OCI-LY7 (cell line): ENCODE measurements at regions not wholly inside any gene's neighbourhood (a gene's known extent, or its start where the extent isn't known, plus 50 kb on each side); places are given as distances from the start of the nearest gene placed in this dataset.

Experiments used
- BruUV-seq: library from RNA; stranded (reverse); fragments of 400-500 nt; replicated peaks from 2 replicates; lab custom pipeline; 2021; lab: Mats Ljungman, UMichigan
- CTCF ChIA-PET: fragments of 300-600 bp; sonication (Branson Sonifier 250); formaldehyde crosslinking; loops from one replicate; lab custom pipeline; 2022; ENCODE audit warnings: antibody characterized with exemption; ENCODE audit not compliant: unreplicated experiment; lab: Charles Lee
- POLR2A ChIA-PET: fragments of 300-600 bp; sonication (Branson Sonifier 250); formaldehyde crosslinking; loops from one replicate; lab custom pipeline; 2022; ENCODE audit warnings: antibody characterized with exemption; lab: Charles Lee
- DNase-seq: peaks from one replicate; pipeline ENCODE4 v3.0.0-alpha.2; 2015; ENCODE audit warnings: low spot score
- H2AFZ ChIP-seq: fragments of 200-600 bp; sonication (generic), shearing (Covaris generic); 2 replicates; pipeline ENCODE4 v1.6.1; 2014; ENCODE audit warnings: mild to moderate bottlenecking, antibody characterized with exemption, low read length, moderate library complexity
- H3K27ac ChIP-seq: fragments of 200-600 bp; sonication (generic); 2 replicates; pipeline ENCODE4 v1.5.1; 2014; ENCODE audit warnings: mixed run types, low read depth, mild to moderate bottlenecking, moderate library complexity, low read length, inconsistent platforms; ENCODE audit not compliant: poor library complexity, severe bottlenecking
- H3K36me3 ChIP-seq: fragments of 200-600 bp; sonication (generic); 2 replicates; pipeline ENCODE4 v1.6.1; 2014; ENCODE audit warnings: mild to moderate bottlenecking, antibody characterized with exemption, low read length, moderate library complexity, mixed read lengths; ENCODE audit not compliant: insufficient read depth
- H3K4me1 ChIP-seq: fragments of 200-600 bp; sonication (generic); 2 replicates; pipeline ENCODE4 v1.5.1; 2014; ENCODE audit warnings: mild to moderate bottlenecking, low read length; ENCODE audit not compliant: insufficient read depth, poor library complexity, severe bottlenecking
- H3K4me2 ChIP-seq: fragments of 200-600 bp; sonication (generic); 2 replicates; pipeline ENCODE4 v1.6.1; 2014; ENCODE audit warnings: mild to moderate bottlenecking, low read length
- H3K4me3 ChIP-seq: fragments of 200-600 bp; sonication (generic); 2 replicates; pipeline ENCODE4 v1.5.1; 2014; ENCODE audit warnings: mild to moderate bottlenecking, low read depth, low read length; ENCODE audit not compliant: poor library complexity, severe bottlenecking
- H3K79me2 ChIP-seq: fragments of 200-600 bp; sonication (generic); 2 replicates; pipeline ENCODE4 v1.6.1; 2016; ENCODE audit warnings: low read depth, mild to moderate bottlenecking, low read length, moderate library complexity, mixed read lengths; ENCODE audit not compliant: insufficient read depth
- H3K9me2 ChIP-seq: fragments of 200-600 bp; sonication (generic); 2 replicates; pipeline ENCODE4 v1.6.1; 2016; ENCODE audit warnings: mild to moderate bottlenecking, low read length, mixed read lengths; ENCODE audit not compliant: insufficient read depth
- H3K9me3 ChIP-seq: fragments of 200-600 bp; sonication (generic); 2 replicates; pipeline ENCODE4 v1.6.1; 2014; ENCODE audit warnings: mild to moderate bottlenecking, mixed run types, low read length, mixed read lengths
- H4K20me1 ChIP-seq: fragments of 200-600 bp; sonication (generic); 2 replicates; pipeline ENCODE4 v1.6.1; 2014; ENCODE audit warnings: mild to moderate bottlenecking, antibody characterized with exemption, low read length, moderate library complexity, mixed read lengths; ENCODE audit not compliant: insufficient read depth
- EZH2phosphoT487 ChIP-seq: fragments of 200-600 bp; sonication (generic); IDR thresholded peaks from 2 replicates; pipeline ENCODE4 v1.6.1; 2018; ENCODE audit warnings: low read depth, borderline replicate concordance, mild to moderate bottlenecking, mixed run types, antibody characterized with exemption, low read length, moderate library complexity, mixed read lengths
- intact Hi-C: fragments of 100-400 bp; cut with micrococcal nuclease; formaldehyde crosslinking; loops from one replicate; pipeline ENCODE4 v1.10.0; 2022; ENCODE audit not compliant: unreplicated experiment
- TF ChIP-seq, protein P1 (sequence below): fragments of 200-600 bp; sonication (generic); conservative IDR thresholded peaks from 2 replicates; pipeline ENCODE4 v1.5.1; 2014; ENCODE audit warnings: mild to moderate bottlenecking, antibody characterized with exemption, low read length, moderate library complexity, mixed read lengths

DNA sequence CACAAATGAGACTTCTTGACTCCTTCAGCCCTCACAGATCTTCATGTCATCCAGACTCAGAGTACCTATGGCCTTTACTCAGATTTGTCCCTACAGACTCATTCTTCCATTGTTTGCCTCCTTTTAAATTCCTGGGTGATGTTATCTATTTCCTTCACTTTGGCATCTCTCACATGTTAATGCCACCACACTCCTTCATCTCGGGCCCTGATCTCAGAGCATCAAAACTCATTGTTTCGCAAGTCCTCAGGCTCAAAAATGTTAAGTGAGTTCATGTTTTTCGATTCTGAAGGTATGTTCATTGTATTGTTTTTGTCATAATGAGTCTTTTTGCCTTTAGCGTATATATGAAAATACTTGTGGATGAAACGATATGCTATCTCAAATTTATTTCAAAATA is 62.3 kb upstream of the AHR start:
- POLR2A ChIA-PET: no interaction called here
- Histone ChIP-seq H3K27ac (no peak overlapping the region), H4K20me1 (no peaks in the 10 kb centered on the region), H3K9me3 (no peaks in the 10 kb centered on the region), H3K4me2 (no peak overlapping the region), H3K4me1 (no peaks in the 10 kb centered on the region), H3K4me3 (no peak overlapping the region), H2AFZ (no peak overlapping the region), H3K36me3 (no peaks in the 10 kb centered on the region), H3K9me2 (no peaks in the 10 kb centered on the region), H3K79me2 (no peaks in the 10 kb centered on the region)
- no peak for DNase-seq
- CTCF ChIA-PET: no interaction called here
- no TSS peak for BruUV-seq
- no peak for TF ChIP-seq EZH2phosphoT487
- TF ChIP-seq, protein P1, sequence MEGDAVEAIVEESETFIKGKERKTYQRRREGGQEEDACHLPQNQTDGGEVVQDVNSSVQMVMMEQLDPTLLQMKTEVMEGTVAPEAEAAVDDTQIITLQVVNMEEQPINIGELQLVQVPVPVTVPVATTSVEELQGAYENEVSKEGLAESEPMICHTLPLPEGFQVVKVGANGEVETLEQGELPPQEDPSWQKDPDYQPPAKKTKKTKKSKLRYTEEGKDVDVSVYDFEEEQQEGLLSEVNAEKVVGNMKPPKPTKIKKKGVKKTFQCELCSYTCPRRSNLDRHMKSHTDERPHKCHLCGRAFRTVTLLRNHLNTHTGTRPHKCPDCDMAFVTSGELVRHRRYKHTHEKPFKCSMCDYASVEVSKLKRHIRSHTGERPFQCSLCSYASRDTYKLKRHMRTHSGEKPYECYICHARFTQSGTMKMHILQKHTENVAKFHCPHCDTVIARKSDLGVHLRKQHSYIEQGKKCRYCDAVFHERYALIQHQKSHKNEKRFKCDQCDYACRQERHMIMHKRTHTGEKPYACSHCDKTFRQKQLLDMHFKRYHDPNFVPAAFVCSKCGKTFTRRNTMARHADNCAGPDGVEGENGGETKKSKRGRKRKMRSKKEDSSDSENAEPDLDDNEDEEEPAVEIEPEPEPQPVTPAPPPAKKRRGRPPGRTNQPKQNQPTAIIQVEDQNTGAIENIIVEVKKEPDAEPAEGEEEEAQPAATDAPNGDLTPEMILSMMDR: no peak
- intact Hi-C loops: no loop called here

DNA sequence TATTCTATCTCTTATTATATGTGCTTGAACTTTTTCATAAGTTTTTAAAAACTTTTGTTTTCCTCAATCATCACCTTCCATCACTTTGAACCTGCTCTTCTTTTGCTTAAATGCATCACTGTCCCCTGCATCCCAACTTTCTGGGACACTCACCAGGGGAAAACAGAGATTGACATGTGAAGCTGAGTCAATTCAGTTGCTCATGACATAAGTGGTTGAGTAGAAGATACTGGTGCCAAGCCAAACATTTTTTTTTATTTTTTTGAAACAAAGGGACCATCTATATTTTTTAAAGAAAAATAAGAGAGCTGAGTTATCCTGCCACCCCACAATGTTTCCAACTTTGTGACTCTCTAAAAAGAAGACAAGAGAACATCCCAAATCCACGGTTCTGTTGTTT is 61.8 kb upstream of the AHR start:
- Histone ChIP-seq H3K79me2 (no peaks in the 10 kb centered on the region), H3K36me3 (no peaks in the 10 kb centered on the region), H3K27ac (no peak overlapping the region), H2AFZ (no peak overlapping the region), H3K4me2 (no peak overlapping the region), H3K9me2 (no peaks in the 10 kb centered on the region), H3K9me3 (no peaks in the 10 kb centered on the region), H3K4me1 (no peaks in the 10 kb centered on the region), H4K20me1 (no peaks in the 10 kb centered on the region), H3K4me3 (no peak overlapping the region)
- no peak for DNase-seq
- ChIA-PET POLR2A (no interaction called here), CTCF (no interaction called here)
- no peak for TF ChIP-seq EZH2phosphoT487
- TF ChIP-seq, protein P1: no peak
- no TSS peak for BruUV-seq
- intact Hi-C loops: no loop called here

GRCh38 chr7:17239046-17239445 is 59.4 kb upstream of the AHR start:
- no TSS peak for BruUV-seq
- H3K4me2 ChIP-seq: no peak overlapping the region
- TF ChIP-seq, protein P1: no peak
- TF ChIP-seq EZH2phosphoT487: no peak
- H3K9me3 ChIP-seq: no peaks in the 10 kb centered on the region
- intact Hi-C loops: no loop called here
- POLR2A ChIA-PET: interaction anchor here (0.8 kb wide), 1 partner anchor 11 kb away, joined by 3 read pairs; no protein-coding TSS in a partner anchor
- no peaks in the 10 kb centered on the region for H3K79me2 ChIP-seq
- H3K4me3 ChIP-seq: no peak overlapping the region
- H3K36me3 ChIP-seq: no peaks in the 10 kb centered on the region
- H3K4me1 ChIP-seq: no peaks in the 10 kb centered on the region
- H2AFZ ChIP-seq: no peak overlapping the region
- no peaks in the 10 kb centered on the region for H3K9me2 ChIP-seq
- H4K20me1 ChIP-seq: no peaks in the 10 kb centered on the region
- DNase-seq: no peak
- CTCF ChIA-PET: no interaction called here
- no peak overlapping the region for H3K27ac ChIP-seq
